ENCODE measurements at regions not wholly inside any gene's neighbourhood (a gene's known extent, or its start where the extent isn't known, plus 50 kb on each side); places are given as distances from the start of the nearest gene placed in this dataset.

- no peak for DNase-seq (ENCODE audit: low spot score)
- in situ Hi-C loops (cut with HindIII; ENCODE audit: low sequenced_read_pairs) = no loop called here
Observed at GRCh38 chr2:125037135-125037653, 1012.1 kb downstream of the CNTNAP5 start.

- in situ Hi-C loops (cut with HindIII; ENCODE audit: low sequenced_read_pairs) = no loop called here
- DNase-seq (ENCODE audit: low spot score) = no peak
Observed at GRCh38 chr2:125041846-125042245, 1016.8 kb downstream of the CNTNAP5 start.

- no peak for DNase-seq (ENCODE audit: low spot score)
- in situ Hi-C loops (cut with HindIII; ENCODE audit: low sequenced_read_pairs) = no loop called here
Observed at GRCh38 chr2:125042727-125043126, 1017.6 kb downstream of the CNTNAP5 start.

- in situ Hi-C loops (cut with HindIII; ENCODE audit: low sequenced_read_pairs) = no loop called here
- no peak for DNase-seq (ENCODE audit: low spot score)
Observed at GRCh38 chr2:125070726-125071505, 1045.8 kb downstream of the CNTNAP5 start.

GRCh38 chr2:125073440-125073839, 1048.4 kb downstream of the CNTNAP5 start:
- in situ Hi-C loops (cut with HindIII; ENCODE audit: low sequenced_read_pairs) = no loop called here
- no peak for DNase-seq (ENCODE audit: low spot score)

GRCh38 chr2:125085904-125086303, 1060.8 kb downstream of the CNTNAP5 start:
- in situ Hi-C loops (cut with HindIII; ENCODE audit: low sequenced_read_pairs) = no loop called here
- no peak for DNase-seq (ENCODE audit: low spot score)

- DNase-seq (ENCODE audit: low spot score) = no peak
- in situ Hi-C loops (cut with HindIII; ENCODE audit: low sequenced_read_pairs) = no loop called here
Observed at GRCh38 chr2:125086313-125087184, 1061.5 kb downstream of the CNTNAP5 start.

- no peak for DNase-seq (ENCODE audit: low spot score)
- in situ Hi-C loops (cut with HindIII; ENCODE audit: low sequenced_read_pairs) = no loop called here
Observed at GRCh38 chr2:125092276-125093009, 1067.4 kb downstream of the CNTNAP5 start.

GRCh38 chr2:125095826-125096225, 1070.7 kb downstream of the CNTNAP5 start:
- in situ Hi-C loops (cut with HindIII; ENCODE audit: low sequenced_read_pairs) = no loop called here
- DNase-seq (ENCODE audit: low spot score) = no peak

GRCh38 chr2:125106710-125107109, 1081.6 kb downstream of the CNTNAP5 start:
- in situ Hi-C loops (cut with HindIII; ENCODE audit: low sequenced_read_pairs) = no loop called here

GRCh38 chr2:125107446-125107845, 1082.4 kb downstream of the CNTNAP5 start:
- in situ Hi-C loops (cut with HindIII; ENCODE audit: low sequenced_read_pairs) = no loop called here
- DNase-seq (ENCODE audit: low spot score) = no peak

More at GRCh38 chr2:125106710-125107109, 1081.6 kb downstream of the CNTNAP5 start:
- no peak for DNase-seq (ENCODE audit: low spot score)

GRCh38 chr2:125108251-125108650, 1083.2 kb downstream of the CNTNAP5 start:
- in situ Hi-C loops (cut with HindIII; ENCODE audit: low sequenced_read_pairs) = no loop called here
- no peak for DNase-seq (ENCODE audit: low spot score)

GRCh38 chr2:125125902-125126301, 1100.8 kb downstream of the CNTNAP5 start:
- in situ Hi-C loops (cut with HindIII; ENCODE audit: low sequenced_read_pairs) = no loop called here
- DNase-seq (ENCODE audit: low spot score) = no peak

GRCh38 chr2:125160947-125161346, 1135.9 kb downstream of the CNTNAP5 start:
- DNase-seq (ENCODE audit: low spot score) = no peak
- in situ Hi-C loops (cut with HindIII; ENCODE audit: low sequenced_read_pairs) = no loop called here

- DNase-seq (ENCODE audit: low spot score) = no peak
- in situ Hi-C loops (cut with HindIII; ENCODE audit: low sequenced_read_pairs) = no loop called here
Observed at GRCh38 chr2:125167152-125167551, 1142.1 kb downstream of the CNTNAP5 start.

- in situ Hi-C loops (cut with HindIII; ENCODE audit: low sequenced_read_pairs) = no loop called here
- no peak for DNase-seq (ENCODE audit: low spot score)
Observed at GRCh38 chr2:125167820-125168219, 1142.7 kb downstream of the CNTNAP5 start.

GRCh38 chr2:125168442-125168841, 1143.4 kb downstream of the CNTNAP5 start:
- in situ Hi-C loops (cut with HindIII; ENCODE audit: low sequenced_read_pairs) = no loop called here
- DNase-seq (ENCODE audit: low spot score) = no peak

- in situ Hi-C loops (cut with HindIII; ENCODE audit: low sequenced_read_pairs) = no loop called here
Observed at GRCh38 chr2:125169022-125169763, 1144.1 kb downstream of the CNTNAP5 start.

GRCh38 chr2:125169764-125170146, 1144.7 kb downstream of the CNTNAP5 start:
- in situ Hi-C loops (cut with HindIII; ENCODE audit: low sequenced_read_pairs) = no loop called here
- no peak for DNase-seq (ENCODE audit: low spot score)

More at GRCh38 chr2:125169022-125169763, 1144.1 kb downstream of the CNTNAP5 start:
- no peak for DNase-seq (ENCODE audit: low spot score)

Data from G401 (cell line).